ENCODE measurements at regions not wholly inside any gene's neighbourhood (a gene's known extent, or its start where the extent isn't known, plus 50 kb on each side); places are given as distances from the start of the nearest gene placed in this dataset.

GRCh38 chr4:126468144-126468543, 1153.4 kb downstream of the FAT4 start:
- no peak for DNase-seq

GRCh38 chr4:126470862-126471261, 1156.1 kb downstream of the FAT4 start:
- no peak overlapping the region for H3K9ac ChIP-seq (ENCODE audit: low read length)
- no peaks in the 10 kb centered on the region for H3K9me2 ChIP-seq (replicated peaks; ENCODE audit: insufficient read depth, low read length)
- no peaks in the 10 kb centered on the region for H3K4me1 ChIP-seq (ENCODE audit: low read length)
- TF ChIP-seq EZH2phosphoT487 (IDR thresholded peaks at IDR 0.05; ENCODE audit: low read length) (no peak), EZH2 (optimal IDR thresholded peaks at IDR 0.05; ENCODE audit: low read depth, low read length) (no peak), CTCF (IDR thresholded peaks at IDR 0.05; ENCODE audit: low read length) (no peak)
- H3K36me3 ChIP-seq (replicated peaks; ENCODE audit: insufficient read depth, low read length), result no peaks in the 10 kb centered on the region
- no peak overlapping the region for H3K4me3 ChIP-seq (ENCODE audit: low read length)
- H4K20me1 ChIP-seq (ENCODE audit: insufficient read depth, low read length), result no peaks in the 10 kb centered on the region
- H3K4me2 ChIP-seq (ENCODE audit: low read depth, low read length), result no peak overlapping the region
- no peak for DNase-seq
- H3K27me3 ChIP-seq (replicated peaks; ENCODE audit: insufficient read depth, low read length), result no peaks in the 10 kb centered on the region
- no peaks in the 10 kb centered on the region for H3K79me2 ChIP-seq (ENCODE audit: low read length)
- no peaks in the 10 kb centered on the region for H3F3A ChIP-seq (ENCODE audit: insufficient read depth, low read length)
- no peaks in the 10 kb centered on the region for H3K9me3 ChIP-seq (replicated peaks; ENCODE audit: insufficient read depth, low read length)
- H3K27ac ChIP-seq (ENCODE audit: low read length), result no peak overlapping the region
- H2AFZ ChIP-seq (ENCODE audit: low read length), result no peak overlapping the region

More at GRCh38 chr4:126468144-126468543, 1153.4 kb downstream of the FAT4 start:
- Histone ChIP-seq H3K9me2 (replicated peaks; ENCODE audit: insufficient read depth, low read length) (no peaks in the 10 kb centered on the region), H3K4me3 (ENCODE audit: low read length) (no peak overlapping the region), H2AFZ (ENCODE audit: low read length) (no peak overlapping the region), H3K9me3 (replicated peaks; ENCODE audit: insufficient read depth, low read length) (no peaks in the 10 kb centered on the region), H3F3A (ENCODE audit: insufficient read depth, low read length) (no peaks in the 10 kb centered on the region), H3K4me2 (ENCODE audit: low read depth, low read length) (no peak overlapping the region), H4K20me1 (ENCODE audit: insufficient read depth, low read length) (no peaks in the 10 kb centered on the region), H3K9ac (ENCODE audit: low read length) (no peak overlapping the region), H3K36me3 (replicated peaks; ENCODE audit: insufficient read depth, low read length) (no peaks in the 10 kb centered on the region), H3K79me2 (ENCODE audit: low read length) (no peaks in the 10 kb centered on the region), H3K4me1 (ENCODE audit: low read length) (no peaks in the 10 kb centered on the region), H3K27ac (ENCODE audit: low read length) (no peak overlapping the region), H3K27me3 (replicated peaks; ENCODE audit: insufficient read depth, low read length) (no peaks in the 10 kb centered on the region)
- no peak for TF ChIP-seq CTCF (IDR thresholded peaks at IDR 0.05; ENCODE audit: low read length)

GRCh38 chr4:126475730-126476129, 1157.0 kb upstream of the INTU start:
- H3K4me1 ChIP-seq (ENCODE audit: low read length), result no peaks in the 10 kb centered on the region
- H2AFZ ChIP-seq (ENCODE audit: low read length), result no peak overlapping the region
- H3K9ac ChIP-seq (ENCODE audit: low read length), result no peak overlapping the region
- H3K9me2 ChIP-seq (replicated peaks; ENCODE audit: insufficient read depth, low read length), result no peaks in the 10 kb centered on the region
- H3F3A ChIP-seq (ENCODE audit: insufficient read depth, low read length), result no peaks in the 10 kb centered on the region
- H3K27me3 ChIP-seq (replicated peaks; ENCODE audit: insufficient read depth, low read length), result no peaks in the 10 kb centered on the region
- H3K9me3 ChIP-seq (replicated peaks; ENCODE audit: insufficient read depth, low read length), result no peaks in the 10 kb centered on the region
- no peaks in the 10 kb centered on the region for H4K20me1 ChIP-seq (ENCODE audit: insufficient read depth, low read length)
- no peak for TF ChIP-seq EZH2phosphoT487 (IDR thresholded peaks at IDR 0.05; ENCODE audit: low read length)
- TF ChIP-seq EZH2 (optimal IDR thresholded peaks at IDR 0.05; ENCODE audit: low read depth, low read length), result no peak
- TF ChIP-seq CTCF (IDR thresholded peaks at IDR 0.05; ENCODE audit: low read length), result no peak
- H3K4me3 ChIP-seq (ENCODE audit: low read length), result no peak overlapping the region
- no peaks in the 10 kb centered on the region for H3K79me2 ChIP-seq (ENCODE audit: low read length)
- H3K27ac ChIP-seq (ENCODE audit: low read length), result no peak overlapping the region
- H3K4me2 ChIP-seq (ENCODE audit: low read depth, low read length), result no peak overlapping the region
- DNase-seq, result no peak
- H3K36me3 ChIP-seq (replicated peaks; ENCODE audit: insufficient read depth, low read length), result no peaks in the 10 kb centered on the region
